Osteoblast (primary cell): ENCODE measurements at regions not wholly inside any gene's neighbourhood (a gene's known extent, or its start where the extent isn't known, plus 50 kb on each side); places are given as distances from the start of the nearest gene placed in this dataset.

Experiments used
- DNase-seq: peaks from one replicate; pipeline ENCODE4 v3.0.0; 2011; ENCODE audit warnings: low spot score, mixed read lengths; ENCODE audit not compliant: insufficient read length; ENCODE audit errors: missing footprints
- H2AFZ ChIP-seq: 2 replicates; pipeline ENCODE4 v1.6.0; 2011; ENCODE audit warnings: mild to moderate bottlenecking, low read length
- H3K27ac ChIP-seq: 2 replicates; pipeline ENCODE4 v1.5.1; 2011; ENCODE audit warnings: mild to moderate bottlenecking, low read depth, low read length, moderate library complexity
- H3K27me3 ChIP-seq: 2 replicates; pipeline ENCODE4 v1.6.0; 2012; ENCODE audit warnings: mild to moderate bottlenecking, control low read depth, inconsistent platforms, low read length, moderate library complexity; ENCODE audit not compliant: insufficient read depth
- H3K36me3 ChIP-seq: 2 replicates; pipeline ENCODE4 v1.5.1; 2011; ENCODE audit warnings: mild to moderate bottlenecking, low read length, control low read depth, moderate library complexity; ENCODE audit not compliant: insufficient read depth
- H3K4me1 ChIP-seq: 2 replicates; pipeline ENCODE4 v1.5.1; 2011; ENCODE audit warnings: mild to moderate bottlenecking, low read length, control low read depth, moderate library complexity; ENCODE audit not compliant: insufficient read depth
- H3K4me2 ChIP-seq: 2 replicates; pipeline ENCODE4 v1.6.0; 2011; ENCODE audit warnings: mild to moderate bottlenecking, low read length; ENCODE audit not compliant: insufficient read depth
- H3K4me3 ChIP-seq: fragments of 200-600 bp; sonication (generic); 3 replicates; pipeline ENCODE4 v1.5.1; 2012; ENCODE audit warnings: mild to moderate bottlenecking, low read length, inconsistent platforms; ENCODE audit not compliant: insufficient read depth
- H3K79me2 ChIP-seq: 2 replicates; pipeline ENCODE4 v1.6.0; 2012; ENCODE audit warnings: mild to moderate bottlenecking, low read length, control low read depth, inconsistent platforms; ENCODE audit not compliant: insufficient read depth
- H3K9me3 ChIP-seq: 2 replicates; pipeline ENCODE4 v1.5.1; 2011; ENCODE audit warnings: low read depth, low read length, control low read depth
- H4K20me1 ChIP-seq: 2 replicates; pipeline ENCODE4 v1.6.0; 2012; ENCODE audit warnings: mild to moderate bottlenecking, low read length, control low read depth; ENCODE audit not compliant: insufficient read depth
- CTCF ChIP-seq: IDR thresholded peaks from 2 replicates; pipeline ENCODE4 v1.5.1; 2011; ENCODE audit warnings: mild to moderate bottlenecking, low read depth, low read length, moderate library complexity; ENCODE audit errors: extremely low read depth

DNA sequence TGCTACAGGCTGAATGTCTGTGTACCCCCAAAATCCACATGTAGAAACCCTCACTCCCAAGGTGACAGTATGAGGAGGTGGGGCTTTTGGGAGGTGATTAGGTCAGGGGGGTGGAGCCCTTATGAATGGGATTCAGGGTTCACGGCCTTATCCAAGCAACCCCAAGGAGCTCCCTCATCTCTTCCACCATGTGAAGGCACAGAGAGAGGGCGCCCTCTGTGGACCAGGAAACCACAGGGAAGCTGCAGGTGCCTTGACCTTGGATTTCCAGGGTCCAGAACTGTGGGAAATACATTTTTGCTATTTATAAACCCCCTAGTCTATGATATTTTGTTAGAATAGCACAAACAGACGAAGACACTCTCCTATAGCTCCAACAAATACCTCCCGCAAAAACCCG lies 53.6 kb upstream of the IRX2 start:
- no peak for DNase-seq
- no peaks in the 10 kb centered on the region for H3K9me3 ChIP-seq
- no peaks in the 10 kb centered on the region for H4K20me1 ChIP-seq
- H3K27ac ChIP-seq = no peak overlapping the region
- H3K36me3 ChIP-seq = no peaks in the 10 kb centered on the region
- no peak overlapping the region for H3K4me2 ChIP-seq
- no peak for TF ChIP-seq CTCF
- H2AFZ ChIP-seq = no peak overlapping the region
- no peak overlapping the region for H3K4me3 ChIP-seq
- no peaks in the 10 kb centered on the region for H3K4me1 ChIP-seq
- no peaks in the 10 kb centered on the region for H3K79me2 ChIP-seq
- H3K27me3 ChIP-seq = no peaks in the 10 kb centered on the region

- Histone ChIP-seq H3K36me3 (no peaks in the 10 kb centered on the region), H3K79me2 (no peaks in the 10 kb centered on the region), H3K9me3 (no peaks in the 10 kb centered on the region), H3K4me1 (no peaks in the 10 kb centered on the region), H3K27me3 (no peaks in the 10 kb centered on the region), H3K4me3 (no peak overlapping the region), H3K27ac (no peak overlapping the region), H2AFZ (no peak overlapping the region), H4K20me1 (no peaks in the 10 kb centered on the region), H3K4me2 (no peak overlapping the region)
- no peak for TF ChIP-seq CTCF
- no peak for DNase-seq
Measured at GRCh38 chr5:2803751-2804150, 52.3 kb upstream of the IRX2 start.

DNA sequence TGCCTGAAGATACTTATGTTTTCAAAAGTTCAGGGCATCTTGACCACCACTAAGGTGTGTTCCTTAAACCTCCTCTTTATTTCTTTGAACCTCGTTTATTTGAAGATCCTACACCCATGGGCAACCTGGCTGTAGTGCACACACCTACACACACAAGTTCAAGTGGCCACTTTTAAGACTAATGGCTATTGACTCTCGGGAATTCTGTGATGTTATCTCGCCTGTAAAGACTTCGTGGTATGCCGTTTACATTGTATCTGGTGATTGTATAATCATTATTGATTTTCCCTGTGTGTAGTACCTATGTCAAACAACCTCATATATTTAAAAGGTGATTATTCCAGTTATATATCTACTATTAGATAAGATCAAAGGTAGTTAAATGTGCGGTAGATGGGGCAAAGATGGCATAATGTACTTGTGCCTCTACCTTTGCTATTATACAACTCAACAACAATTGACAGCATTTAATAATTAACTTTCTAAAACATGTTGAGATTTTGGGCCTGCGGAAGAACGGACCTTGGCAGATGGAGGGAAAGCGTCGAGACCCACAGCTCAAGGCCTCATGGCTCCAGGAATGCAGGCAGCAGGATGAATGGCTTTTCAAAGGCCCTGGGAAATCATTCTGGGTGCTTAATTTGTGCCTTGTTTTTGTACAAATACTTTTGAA lies 51.4 kb upstream of the IRX2 start:
- Histone ChIP-seq H3K4me1 (no peaks in the 10 kb centered on the region), H3K27me3 (no peaks in the 10 kb centered on the region), H3K27ac (no peak overlapping the region), H3K4me3 (no peak overlapping the region), H2AFZ (no peak overlapping the region), H3K79me2 (no peaks in the 10 kb centered on the region), H3K4me2 (no peak overlapping the region), H3K36me3 (no peaks in the 10 kb centered on the region), H3K9me3 (no peaks in the 10 kb centered on the region), H4K20me1 (no peaks in the 10 kb centered on the region)
- no peak for TF ChIP-seq CTCF
- no peak for DNase-seq

DNA sequence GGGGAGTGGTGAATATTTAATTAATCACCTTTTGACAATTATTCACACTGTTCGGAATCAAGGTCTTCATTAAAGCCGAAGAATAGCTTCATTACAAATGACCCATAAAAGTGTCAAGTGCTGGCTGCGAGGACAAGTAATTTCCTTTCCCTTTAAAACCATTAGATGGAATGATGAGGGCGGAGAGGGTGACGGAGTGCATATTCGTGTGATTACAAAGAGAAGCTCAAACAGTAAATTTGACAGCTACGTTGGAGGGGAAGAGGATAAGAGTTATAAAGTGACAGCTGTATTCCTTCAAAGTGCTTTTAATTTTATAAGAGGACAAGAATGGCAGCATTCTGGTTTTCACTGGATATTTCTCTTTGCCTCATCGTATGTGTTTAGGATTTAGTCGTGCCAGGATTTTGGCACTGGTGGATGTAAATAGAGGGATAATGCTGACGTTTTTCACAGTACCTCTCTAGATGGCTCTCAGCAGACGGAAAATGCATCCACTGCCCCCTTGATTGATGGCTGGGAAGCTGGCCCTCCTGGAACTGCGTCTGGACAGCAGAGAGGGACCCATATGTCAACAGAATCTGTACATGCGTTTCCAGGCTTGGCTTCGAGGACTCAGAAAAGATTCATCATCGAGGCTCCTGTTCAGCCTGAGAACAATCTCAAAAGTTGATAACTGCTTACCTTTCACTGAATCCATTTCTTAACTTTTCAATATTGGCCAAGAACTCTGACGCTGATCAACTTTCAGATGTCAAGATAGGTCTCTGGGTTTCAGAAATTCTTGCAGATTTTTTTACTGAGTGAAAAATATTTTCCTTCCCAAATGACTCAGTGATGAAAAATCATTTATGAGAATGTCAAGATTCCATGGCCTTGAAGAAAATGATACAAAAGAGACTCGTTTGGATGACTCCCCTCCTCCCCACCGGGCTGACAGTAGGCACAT lies 50.4 kb upstream of the IRX2 start:
- no peaks in the 10 kb centered on the region for H3K79me2 ChIP-seq
- H3K4me3 ChIP-seq = no peak overlapping the region
- no peak for DNase-seq
- no peaks in the 10 kb centered on the region for H3K36me3 ChIP-seq
- TF ChIP-seq CTCF = no peak
- no peak overlapping the region for H3K27ac ChIP-seq
- H4K20me1 ChIP-seq = no peaks in the 10 kb centered on the region
- no peak overlapping the region for H3K4me2 ChIP-seq
- no peaks in the 10 kb centered on the region for H3K4me1 ChIP-seq
- H3K9me3 ChIP-seq = no peaks in the 10 kb centered on the region
- H2AFZ ChIP-seq = no peak overlapping the region
- H3K27me3 ChIP-seq = no peaks in the 10 kb centered on the region
